KMS-11 (cell line): ENCODE measurements at regions not wholly inside any gene's neighbourhood (a gene's known extent, or its start where the extent isn't known, plus 50 kb on each side); places are given as distances from the start of the nearest gene placed in this dataset.

Experiments
- H2AFZ ChIP-seq: fragments of 200-600 bp; sonication (generic); 2 replicates; pipeline ENCODE4 v1.6.1; 2016; ENCODE audit warnings: antibody characterized with exemption, mixed run types, low read depth
- H3K27ac ChIP-seq: fragments of 200-600 bp; sonication (generic); 2 replicates; pipeline ENCODE4 v1.6.1; 2016; ENCODE audit warnings: mild to moderate bottlenecking, mixed run types
- H3K27me3 ChIP-seq: fragments of 200-600 bp; sonication (generic); 2 replicates; pipeline ENCODE4 v1.6.1; 2017; ENCODE audit warnings: mild to moderate bottlenecking, low read depth, mixed run types, moderate library complexity; ENCODE audit not compliant: insufficient read depth
- H3K36me3 ChIP-seq: fragments of 200-600 bp; sonication (generic); 2 replicates; pipeline ENCODE4 v1.6.1; 2017; ENCODE audit warnings: mild to moderate bottlenecking, mixed run types; ENCODE audit not compliant: insufficient read depth
- H3K4me1 ChIP-seq: fragments of 200-600 bp; sonication (generic); 2 replicates; pipeline ENCODE4 v1.6.1; 2016; ENCODE audit warnings: mild to moderate bottlenecking, low read depth, mixed run types; ENCODE audit not compliant: poor library complexity, severe bottlenecking
- H3K4me2 ChIP-seq: fragments of 200-600 bp; sonication (generic); 2 replicates; pipeline ENCODE4 v1.7.0; 2016; ENCODE audit warnings: mild to moderate bottlenecking, mixed run types
- H3K4me3 ChIP-seq: fragments of 200-600 bp; sonication (generic); IDR thresholded peaks from 2 replicates; pipeline ENCODE4 v1.6.1; 2017; ENCODE audit warnings: low read depth, low read length, mixed read lengths; ENCODE audit not compliant: insufficient read depth
- H3K79me2 ChIP-seq: fragments of 200-600 bp; sonication (generic); 2 replicates; pipeline ENCODE4 v1.6.1; 2016; ENCODE audit warnings: low read depth, mixed run types; ENCODE audit not compliant: insufficient read depth
- H3K9ac ChIP-seq: fragments of 200-600 bp; sonication (generic); 2 replicates; pipeline ENCODE4 v1.6.1; 2016; ENCODE audit warnings: mild to moderate bottlenecking, mixed run types
- H4K20me1 ChIP-seq: fragments of 200-600 bp; sonication (generic); 2 replicates; pipeline ENCODE4 v1.6.1; 2016; ENCODE audit warnings: mild to moderate bottlenecking, mixed run types; ENCODE audit not compliant: insufficient read depth
- CTCF ChIP-seq: fragments of 200-600 bp; sonication (generic); conservative IDR thresholded peaks from 2 replicates; pipeline ENCODE4 v1.6.1; 2017; ENCODE audit warnings: low read depth, mild to moderate bottlenecking, antibody characterized with exemption, low read length, moderate library complexity, mixed read lengths

- Histone ChIP-seq H2AFZ (no peak overlapping the region), H3K9ac (no peak overlapping the region), H3K4me1 (peaks cover 8% of the 10 kb centered on the region), H3K4me2 (no peak overlapping the region; the same call in 1 of the 2 replicates), H3K27me3 (no peaks in the 10 kb centered on the region), H4K20me1 (no peaks in the 10 kb centered on the region), H3K27ac (no peak overlapping the region), H3K4me3 (no peak overlapping the region), H3K36me3 (no peaks in the 10 kb centered on the region), H3K79me2 (no peaks in the 10 kb centered on the region)
- TF ChIP-seq CTCF: no peak
These were observed 249.7 kb upstream of the MAP3K1 start for GRCh38 chr5:56565644-56566043.

GRCh38 chr5:56565283-56565615 is 250.1 kb upstream of the MAP3K1 start:
- Histone ChIP-seq H3K79me2 (no peaks in the 10 kb centered on the region), H3K4me1 (peaks cover 8% of the 10 kb centered on the region), H2AFZ (no peak overlapping the region), H3K4me2 (no peak overlapping the region; the same call in 1 of the 2 replicates), H3K4me3 (no peak overlapping the region), H4K20me1 (no peaks in the 10 kb centered on the region), H3K27ac (no peak overlapping the region), H3K9ac (no peak overlapping the region), H3K27me3 (no peaks in the 10 kb centered on the region), H3K36me3 (no peaks in the 10 kb centered on the region)
- TF ChIP-seq CTCF: no peak

- Histone ChIP-seq H3K4me1 (peaks cover 8% of the 10 kb centered on the region), H3K27me3 (no peaks in the 10 kb centered on the region), H3K36me3 (no peaks in the 10 kb centered on the region), H3K4me3 (no peak overlapping the region), H2AFZ (no peak overlapping the region), H3K27ac (no peak overlapping the region), H3K9ac (no peak overlapping the region), H4K20me1 (no peaks in the 10 kb centered on the region), H3K4me2 (no peak overlapping the region), H3K79me2 (no peaks in the 10 kb centered on the region)
- TF ChIP-seq CTCF: no peak
These were observed 250.6 kb upstream of the MAP3K1 start for GRCh38 chr5:56564541-56565282.

- Histone ChIP-seq H3K4me1 (peaks cover 8% of the 10 kb centered on the region), H3K36me3 (no peaks in the 10 kb centered on the region), H2AFZ (no peak overlapping the region), H3K4me3 (no peak overlapping the region), H3K79me2 (no peaks in the 10 kb centered on the region), H4K20me1 (no peaks in the 10 kb centered on the region), H3K4me2 (no peak overlapping the region), H3K27ac (no peak overlapping the region), H3K27me3 (no peaks in the 10 kb centered on the region), H3K9ac (no peak overlapping the region)
- no peak for TF ChIP-seq CTCF
These were observed 253.9 kb upstream of the MAP3K1 start for GRCh38 chr5:56561455-56561854.
